Spleen (tissue), 11 donors: ENCODE measurements at regions not wholly inside any gene's neighbourhood (a gene's known extent, or its start where the extent isn't known, plus 50 kb on each side); places are given as distances from the start of the nearest gene placed in this dataset.

Experiments used
- DNase-seq: peaks from one replicate; pipeline ENCODE4 v3.0.0-alpha.2; 2020
- H3K27ac ChIP-seq, 8 donors: fragments of 200-600 bp; sonication (generic) in 7 of 8; 1 replicate in 4 of 8; 2 replicates in 4 of 8; pipeline versions ENCODE4 v1.5.0 to v1.8.0; 2016 to 2021; ENCODE audit warnings: inconsistent platforms in 4 of 8, mild to moderate bottlenecking in 4 of 8, moderate library complexity in 1 of 8
- H3K27me3 ChIP-seq, 7 donors: fragments of 200-600 bp; sonication (generic) in 6 of 7; replicated peaks in 1 of 7; 1 replicate in 4 of 7; 2 replicates in 3 of 7; pipeline versions ENCODE4 v1.5.0 to v1.8.0; 2016 to 2021; ENCODE audit warnings: inconsistent platforms in 3 of 7, mild to moderate bottlenecking in 1 of 7
- H3K36me3 ChIP-seq, 6 donors: fragments of 200-600 bp; sonication (generic) in 5 of 6; 1 replicate in 4 of 6; 2 replicates in 2 of 6; pipeline versions ENCODE4 v1.5.0 to v1.8.0; 2016 to 2021; ENCODE audit warnings: inconsistent platforms in 2 of 6
- H3K4me1 ChIP-seq, 6 donors: fragments of 200-600 bp; sonication (generic) in 5 of 6; 1 replicate in 3 of 6; 2 replicates in 3 of 6; pipeline versions ENCODE4 v1.5.0 to v1.8.0; 2016 to 2021; ENCODE audit warnings: inconsistent platforms in 3 of 6
- H3K4me3 ChIP-seq, 8 donors: fragments of 200-600 bp; sonication (generic) in 7 of 8; 1 replicate in 4 of 8; 2 replicates in 4 of 8; pipeline versions ENCODE4 v1.5.0 to v1.8.0; 2016 to 2021; ENCODE audit warnings: inconsistent platforms in 4 of 8, mild to moderate bottlenecking in 4 of 8, moderate library complexity in 2 of 8
- H3K9me3 ChIP-seq, 8 donors: fragments of 200-600 bp; sonication (generic) in 7 of 8; 1 replicate in 4 of 8; 2 replicates in 4 of 8; pipeline versions ENCODE4 v1.5.0 to v1.8.0; 2016 to 2021; ENCODE audit warnings: inconsistent platforms in 4 of 8
- CTCF ChIP-seq, 11 experiments: fragments of 200-600 bp in 7 of 11; fragments of 450-650 bp in 4 of 11; sonication (generic) in 4 of 11; IDR thresholded peaks in 8 of 11; conservative IDR thresholded peaks in 3 of 11; 1 replicate in 7 of 11; 2 replicates in 4 of 11; pipeline versions ENCODE4 v1.4.0 to v1.8.0; 2016 to 2021; ENCODE audit warnings: antibody characterized with exemption in 11 of 11, inconsistent platforms in 4 of 11, mild to moderate bottlenecking in 1 of 11
- POLR2A ChIP-seq, 3 donors: fragments of 450-650 bp; IDR thresholded peaks; one replicate each; pipeline ENCODE4 v1.5.1; 2017; ENCODE audit warnings: antibody characterized with exemption in 3 of 3, mild to moderate bottlenecking in 1 of 3
- POLR2AphosphoS5 ChIP-seq, 3 donors: sonication (generic); formaldehyde crosslinking; IDR thresholded peaks; one replicate each; pipeline ENCODE4 v1.5.1; 2017; ENCODE audit warnings: antibody characterized with exemption in 3 of 3
- WGBS, 5 donors: extraction: QIAGEN DNeasy Blood & Tissue Kit in 3 of 5; methylation state at CpG; one replicate each; pipeline versions ENCODE4 v1.1.5 to v1.1.7; 2013 to 2018; 5-methylcytosine and 5-hydroxymethylcytosine counted together
- intact Hi-C: fragments of 100-400 bp; cut with DNase I; formaldehyde crosslinking; loops from one replicate; pipeline ENCODE4 v1.15.0; 2023; ENCODE audit warnings: low total_unique reads
- donor health status: healthy with polysubstance abuse.
- donor health status: DM: no; HTN: no; CAD: no; lungs with moderate emphysema.
- donor health status: DM: no; HTN: no; CAD: no.
- donor health status: Bipolar disorder and iron deficiency.
- donor health status: healthy.
- donor health status: DM: no; HTN: no; CAD: no.
- donor health status: DM: yes; HTN: yes; CAD: no.

GRCh38 chr9:79164406-79164805, 407.4 kb upstream of the TLE4 start:
- Histone ChIP-seq H3K36me3 (no peaks in the 10 kb centered on the region), H3K4me3 (no peak overlapping the region), H3K27ac (no peak overlapping the region), H3K4me1 (no peaks in the 10 kb centered on the region), H3K27me3 (no peaks in the 10 kb centered on the region), H3K9me3 (no peaks in the 10 kb centered on the region)
- 77 to 88% (median 81%) methylated on average over 4 of the region's 4 CpGs for WGBS, 5 donors
- TF ChIP-seq CTCF (IDR thresholded peaks at IDR 0.05 in 8 of 11, conservative IDR thresholded peaks at IDR 0.05 in 3 of 11) (no peak), POLR2AphosphoS5 (IDR thresholded peaks at IDR 0.05) (no peak), POLR2A (IDR thresholded peaks at IDR 0.05) (no peak)
- no peak for DNase-seq
- intact Hi-C loops, result no loop called here

DNA sequence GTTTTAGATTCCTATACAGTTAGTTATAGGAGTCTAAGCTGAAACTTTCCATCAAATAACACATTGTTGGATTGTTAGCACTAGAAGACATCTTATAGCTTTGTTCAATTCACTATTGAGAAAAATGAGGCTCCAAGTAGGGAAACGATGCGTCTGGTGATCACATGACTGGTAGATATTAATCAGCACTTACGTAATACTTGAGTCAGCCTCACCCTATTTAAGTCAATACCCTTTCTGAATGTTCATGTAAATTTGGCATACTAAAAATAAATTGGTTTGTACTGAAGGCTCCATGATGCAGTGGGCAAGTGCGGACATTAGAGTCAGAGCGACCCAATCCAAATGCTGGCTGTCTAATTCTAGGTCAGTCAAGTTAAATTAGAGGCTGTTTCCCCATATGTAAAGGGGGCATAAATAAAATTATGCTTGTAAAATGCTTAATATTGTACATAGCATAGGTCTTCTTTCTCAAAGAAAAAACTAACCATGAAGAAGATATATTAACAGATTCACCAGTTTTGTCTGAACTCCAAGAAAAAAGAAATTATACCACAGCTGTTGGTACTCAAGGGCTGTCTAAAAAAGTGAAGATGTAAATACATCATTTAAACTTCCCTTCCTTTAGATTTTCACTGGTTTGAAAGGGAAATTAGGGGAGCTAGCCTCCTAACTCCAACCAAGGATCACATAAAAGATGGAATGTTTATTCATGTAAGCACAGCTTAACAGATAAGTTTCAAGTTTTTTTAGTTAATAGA, 406.6 kb upstream of the TLE4 start:
- TF ChIP-seq POLR2A (IDR thresholded peaks at IDR 0.05) (no peak), CTCF (IDR thresholded peaks at IDR 0.05 in 8 of 11, conservative IDR thresholded peaks at IDR 0.05 in 3 of 11) (no peak), POLR2AphosphoS5 (IDR thresholded peaks at IDR 0.05) (no peak)
- DNase-seq, result no peak
- Histone ChIP-seq H3K4me1 (no peaks in the 10 kb centered on the region), H3K36me3 (no peaks in the 10 kb centered on the region), H3K4me3 (no peak overlapping the region), H3K9me3 (peaks cover 0 to 3% (median 0%) of the 10 kb centered on the region in 8 donors), H3K27ac (no peak overlapping the region), H3K27me3 (no peaks in the 10 kb centered on the region)
- 59 to 85% (median 66%) methylated on average over 5 of the region's 5 CpGs for WGBS, 5 donors
- intact Hi-C loops, result no loop called here

- DNase-seq, result no peak
- intact Hi-C loops, result no loop called here
- Histone ChIP-seq H3K4me1 (no peaks in the 10 kb centered on the region), H3K27ac (no peak overlapping the region), H3K9me3 (peaks cover 0 to 11% (median 0%) of the 10 kb centered on the region in 8 donors), H3K27me3 (no peaks in the 10 kb centered on the region), H3K4me3 (no peak overlapping the region), H3K36me3 (no peaks in the 10 kb centered on the region)
- 37 to 63% (median 43%) methylated on average over 3 of the region's 3 CpGs for WGBS, 5 donors
- no peak for TF ChIP-seq POLR2A (IDR thresholded peaks at IDR 0.05)
- TF ChIP-seq POLR2AphosphoS5 (IDR thresholded peaks at IDR 0.05), result no peak
- no peak for TF ChIP-seq CTCF (IDR thresholded peaks at IDR 0.05 in 8 of 11, conservative IDR thresholded peaks at IDR 0.05 in 3 of 11)
Observed at GRCh38 chr9:79166005-79166404, 405.8 kb upstream of the TLE4 start.

DNA sequence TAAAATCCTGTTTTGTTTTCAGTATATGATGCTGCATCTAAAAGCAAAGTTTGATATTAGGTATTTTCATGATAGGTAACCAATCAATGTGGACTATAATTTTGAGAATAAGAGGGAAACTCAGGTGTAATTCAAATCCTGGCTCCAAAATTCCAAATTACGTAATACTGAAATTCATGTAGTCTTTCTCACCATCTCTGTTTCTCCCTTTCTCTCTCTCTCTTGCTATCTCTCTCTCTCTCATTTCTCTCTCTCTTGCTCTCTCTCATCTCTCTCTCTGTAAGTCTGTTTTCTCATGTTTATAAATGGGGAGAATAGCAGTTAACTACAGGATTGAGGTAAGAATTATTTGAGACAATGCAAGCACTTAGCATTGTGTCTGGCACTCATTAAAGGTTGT, 401.1 kb upstream of the TLE4 start:
- no peaks in the 10 kb centered on the region for H3K4me1 ChIP-seq
- DNase-seq, result no peak
- peaks cover 0 to 12% (median 0%) of the 10 kb centered on the region in 8 donors for H3K9me3 ChIP-seq
- H3K27me3 ChIP-seq, result no peaks in the 10 kb centered on the region
- intact Hi-C loops, result no loop called here
- 94 to 96% (median 96%) methylated on average over 1 of the region's 1 CpG for WGBS, 5 donors
- no peak overlapping the region for H3K4me3 ChIP-seq
- H3K36me3 ChIP-seq, result no peaks in the 10 kb centered on the region
- H3K27ac ChIP-seq, result no peak overlapping the region
- TF ChIP-seq POLR2AphosphoS5 (IDR thresholded peaks at IDR 0.05) (no peak), CTCF (IDR thresholded peaks at IDR 0.05 in 8 of 11, conservative IDR thresholded peaks at IDR 0.05 in 3 of 11) (no peak), POLR2A (IDR thresholded peaks at IDR 0.05) (no peak)
